Brain microvascular endothelial cell (primary cell): ENCODE measurements at regions not wholly inside any gene's neighbourhood (a gene's known extent, or its start where the extent isn't known, plus 50 kb on each side); places are given as distances from the start of the nearest gene placed in this dataset.

Source experiments
- DNase-seq: peaks from one replicate; pipeline ENCODE4 v3.0.0-alpha.2; 2020
- H3K27ac ChIP-seq: fragments of 250-450 bp; sonication (Bioruptor Pico); 2 replicates; pipeline ENCODE4 v1.5.1; 2020; ENCODE audit warnings: mild to moderate bottlenecking, moderate library complexity
- H3K27me3 ChIP-seq: fragments of 250-450 bp; sonication (Bioruptor Pico); replicated peaks from 2 replicates; pipeline ENCODE4 v1.5.1; 2020; ENCODE audit warnings: mild to moderate bottlenecking
- H3K36me3 ChIP-seq: fragments of 250-450 bp; sonication (Bioruptor Pico); replicated peaks from 2 replicates; pipeline ENCODE4 v1.5.1; 2020; ENCODE audit warnings: mild to moderate bottlenecking
- H3K4me3 ChIP-seq: 2 replicates; pipeline ENCODE4 v1.5.1; 2011; ENCODE audit warnings: low read depth, mild to moderate bottlenecking, control low read depth, low read length, moderate library complexity
- in situ Hi-C: cut with HindIII; loops from 2 replicates; pipeline ENCODE4 v1.10.0; 2017; ENCODE audit warnings: low sequenced_read_pairs, low pct_ligation_motif_present
- TF ChIP-seq, protein P1 (sequence below): IDR thresholded peaks from 2 replicates; pipeline ENCODE4 v1.5.1; 2011; ENCODE audit warnings: low read depth, mild to moderate bottlenecking, moderate library complexity, low read length, control low read depth, inconsistent platforms; ENCODE audit errors: missing control alignments

- Histone ChIP-seq H3K36me3 (no peaks in the 10 kb centered on the region), H3K4me3 (no peak overlapping the region), H3K27me3 (no peaks in the 10 kb centered on the region), H3K27ac (no peak overlapping the region)
- DNase-seq, result no peak
- TF ChIP-seq, protein P1, sequence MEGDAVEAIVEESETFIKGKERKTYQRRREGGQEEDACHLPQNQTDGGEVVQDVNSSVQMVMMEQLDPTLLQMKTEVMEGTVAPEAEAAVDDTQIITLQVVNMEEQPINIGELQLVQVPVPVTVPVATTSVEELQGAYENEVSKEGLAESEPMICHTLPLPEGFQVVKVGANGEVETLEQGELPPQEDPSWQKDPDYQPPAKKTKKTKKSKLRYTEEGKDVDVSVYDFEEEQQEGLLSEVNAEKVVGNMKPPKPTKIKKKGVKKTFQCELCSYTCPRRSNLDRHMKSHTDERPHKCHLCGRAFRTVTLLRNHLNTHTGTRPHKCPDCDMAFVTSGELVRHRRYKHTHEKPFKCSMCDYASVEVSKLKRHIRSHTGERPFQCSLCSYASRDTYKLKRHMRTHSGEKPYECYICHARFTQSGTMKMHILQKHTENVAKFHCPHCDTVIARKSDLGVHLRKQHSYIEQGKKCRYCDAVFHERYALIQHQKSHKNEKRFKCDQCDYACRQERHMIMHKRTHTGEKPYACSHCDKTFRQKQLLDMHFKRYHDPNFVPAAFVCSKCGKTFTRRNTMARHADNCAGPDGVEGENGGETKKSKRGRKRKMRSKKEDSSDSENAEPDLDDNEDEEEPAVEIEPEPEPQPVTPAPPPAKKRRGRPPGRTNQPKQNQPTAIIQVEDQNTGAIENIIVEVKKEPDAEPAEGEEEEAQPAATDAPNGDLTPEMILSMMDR, result no peak
- in situ Hi-C loops, result no loop called here
Observed at GRCh38 chr13:107301724-107302374, 733.9 kb upstream of the ARGLU1 start.

GRCh38 chr13:107299717-107300116 is 731.8 kb upstream of the ARGLU1 start:
- H3K27ac ChIP-seq, result no peak overlapping the region
- no peaks in the 10 kb centered on the region for H3K36me3 ChIP-seq
- in situ Hi-C loops, result no loop called here
- TF ChIP-seq, protein P1, result no peak
- no peak overlapping the region for H3K4me3 ChIP-seq
- DNase-seq, result no peak
- H3K27me3 ChIP-seq, result no peaks in the 10 kb centered on the region

- DNase-seq, result no peak
- Histone ChIP-seq H3K27ac (no peak overlapping the region), H3K27me3 (no peaks in the 10 kb centered on the region), H3K4me3 (no peak overlapping the region), H3K36me3 (no peaks in the 10 kb centered on the region)
- TF ChIP-seq, protein P1, result no peak
- in situ Hi-C loops, result no loop called here
Observed at GRCh38 chr13:107296804-107297203, 728.9 kb upstream of the ARGLU1 start.

GRCh38 chr13:107295416-107296140 is 727.6 kb upstream of the ARGLU1 start:
- no peaks in the 10 kb centered on the region for H3K27me3 ChIP-seq
- no peaks in the 10 kb centered on the region for H3K36me3 ChIP-seq
- H3K4me3 ChIP-seq, result no peak overlapping the region
- H3K27ac ChIP-seq, result no peak overlapping the region
- TF ChIP-seq, protein P1, result no peak
- no peak for DNase-seq
- in situ Hi-C loops, result no loop called here

DNA sequence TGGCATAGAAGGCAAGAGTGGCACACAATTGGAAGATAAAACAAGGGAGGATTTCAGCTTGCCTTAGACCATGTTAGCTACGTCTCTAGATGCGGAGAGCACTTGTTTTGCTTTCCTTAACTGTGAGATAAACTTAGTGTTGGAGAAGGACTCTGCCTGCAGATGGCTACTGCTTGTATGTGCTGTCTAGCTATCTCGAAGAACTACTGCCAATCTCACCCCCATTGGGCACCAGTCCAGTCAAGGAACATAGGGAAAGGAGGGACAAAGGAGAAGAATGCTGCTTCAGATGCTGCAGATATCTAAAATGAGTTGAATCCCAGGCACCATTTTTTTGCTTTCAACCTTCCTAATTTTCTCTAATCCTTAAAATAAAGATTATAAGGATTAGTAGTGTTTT is 726.0 kb upstream of the ARGLU1 start:
- TF ChIP-seq, protein P1, result no peak
- H3K27ac ChIP-seq, result no peak overlapping the region

More for the DNA sequence above, 726.0 kb upstream of the ARGLU1 start:
- in situ Hi-C loops, result no loop called here
- H3K27me3 ChIP-seq, result no peaks in the 10 kb centered on the region
- H3K36me3 ChIP-seq, result no peaks in the 10 kb centered on the region
- DNase-seq, result no peak
- no peak overlapping the region for H3K4me3 ChIP-seq
